ENCODE measurements at regions not wholly inside any gene's neighbourhood (a gene's known extent, or its start where the extent isn't known, plus 50 kb on each side); places are given as distances from the start of the nearest gene placed in this dataset.

DNA sequence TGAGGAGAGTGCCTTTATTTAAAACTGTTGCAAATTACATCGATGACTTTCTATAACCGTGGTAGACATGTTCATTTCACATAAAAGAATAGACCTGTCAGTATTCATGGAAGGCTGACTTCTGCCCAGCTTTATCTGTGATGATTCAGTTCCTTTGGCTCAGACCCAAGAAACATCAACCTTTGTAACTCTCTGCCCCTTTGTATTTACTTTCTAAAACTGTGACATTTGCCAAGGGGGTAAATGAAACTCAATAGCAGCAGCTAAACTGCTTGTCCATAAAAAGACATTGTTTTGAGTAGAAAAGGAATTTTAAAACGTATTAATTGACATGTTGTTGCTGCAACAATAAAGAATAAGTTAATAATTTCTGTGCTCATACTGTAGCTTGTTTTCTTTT is 137.8 kb upstream of the ANKH start:
- TF ChIP-seq, protein P1, sequence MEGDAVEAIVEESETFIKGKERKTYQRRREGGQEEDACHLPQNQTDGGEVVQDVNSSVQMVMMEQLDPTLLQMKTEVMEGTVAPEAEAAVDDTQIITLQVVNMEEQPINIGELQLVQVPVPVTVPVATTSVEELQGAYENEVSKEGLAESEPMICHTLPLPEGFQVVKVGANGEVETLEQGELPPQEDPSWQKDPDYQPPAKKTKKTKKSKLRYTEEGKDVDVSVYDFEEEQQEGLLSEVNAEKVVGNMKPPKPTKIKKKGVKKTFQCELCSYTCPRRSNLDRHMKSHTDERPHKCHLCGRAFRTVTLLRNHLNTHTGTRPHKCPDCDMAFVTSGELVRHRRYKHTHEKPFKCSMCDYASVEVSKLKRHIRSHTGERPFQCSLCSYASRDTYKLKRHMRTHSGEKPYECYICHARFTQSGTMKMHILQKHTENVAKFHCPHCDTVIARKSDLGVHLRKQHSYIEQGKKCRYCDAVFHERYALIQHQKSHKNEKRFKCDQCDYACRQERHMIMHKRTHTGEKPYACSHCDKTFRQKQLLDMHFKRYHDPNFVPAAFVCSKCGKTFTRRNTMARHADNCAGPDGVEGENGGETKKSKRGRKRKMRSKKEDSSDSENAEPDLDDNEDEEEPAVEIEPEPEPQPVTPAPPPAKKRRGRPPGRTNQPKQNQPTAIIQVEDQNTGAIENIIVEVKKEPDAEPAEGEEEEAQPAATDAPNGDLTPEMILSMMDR (optimal IDR thresholded peaks at IDR 0.05 in 1 of 3, IDR thresholded peaks at IDR 0.05 in 1 of 3, conservative IDR thresholded peaks at IDR 0.05 in 1 of 3; ENCODE audit: extremely low read depth in 1 of 3, insufficient read depth in 2 of 3, low read length in 3 of 3) = no peak
- TF ChIP-seq EZH2 (IDR thresholded peaks at IDR 0.05; ENCODE audit: low read length) = no peak
